ENCODE measurements at regions not wholly inside any gene's neighbourhood (a gene's known extent, or its start where the extent isn't known, plus 50 kb on each side); places are given as distances from the start of the nearest gene placed in this dataset.

DNA sequence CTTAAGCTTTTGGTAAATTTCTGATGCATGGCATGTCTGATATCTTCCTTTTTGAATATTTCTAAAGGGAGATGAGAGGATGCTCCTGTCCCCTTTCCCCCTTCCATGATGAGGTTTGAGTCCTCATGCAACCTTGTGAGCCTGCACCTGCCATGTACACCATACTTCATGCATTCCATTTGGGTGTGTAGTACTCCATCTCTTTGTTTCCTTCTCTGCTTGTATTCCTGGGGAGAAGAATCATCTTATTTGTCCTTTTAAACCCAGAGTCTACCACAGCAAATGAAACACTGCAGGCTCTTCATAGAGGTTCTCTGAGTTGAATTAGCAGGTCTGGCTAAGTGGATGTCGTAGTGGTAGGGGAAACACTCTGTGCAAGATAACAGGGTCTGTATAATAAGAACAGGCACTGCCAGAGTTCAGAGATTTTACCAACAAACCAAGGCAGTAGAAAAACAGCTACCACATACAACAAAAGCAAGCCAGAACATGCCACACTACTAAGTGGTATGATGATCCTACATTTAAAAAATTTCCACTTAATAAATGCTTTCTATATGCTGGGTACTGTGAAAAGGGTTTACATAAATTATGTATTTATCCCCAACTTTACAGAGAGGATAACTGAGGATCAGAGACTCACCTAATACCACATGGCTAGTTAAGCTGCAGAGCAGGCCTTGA lies 439.8 kb upstream of the GRIA1 start:
- no peaks in the 10 kb centered on the region for H3K36me3 ChIP-seq
- no peaks in the 10 kb centered on the region for H3K9me3 ChIP-seq
- no peak overlapping the region for H3K27ac ChIP-seq
- no peaks in the 10 kb centered on the region for H3K27me3 ChIP-seq
- no peak overlapping the region for H3K4me3 ChIP-seq
- 54% methylated on average over 1 of the region's 1 CpG for WGBS
- DNase-seq (ENCODE audit: low spot score in 2 of 2) = no peak
- H3K4me1 ChIP-seq = no peaks in the 10 kb centered on the region
- TF ChIP-seq POLR2AphosphoS5 (IDR thresholded peaks at IDR 0.05) = no peak
- TF ChIP-seq EP300 (IDR thresholded peaks at IDR 0.05) = no peak
- TF ChIP-seq POLR2A (IDR thresholded peaks at IDR 0.05) = no peak
- TF ChIP-seq, protein P1, sequence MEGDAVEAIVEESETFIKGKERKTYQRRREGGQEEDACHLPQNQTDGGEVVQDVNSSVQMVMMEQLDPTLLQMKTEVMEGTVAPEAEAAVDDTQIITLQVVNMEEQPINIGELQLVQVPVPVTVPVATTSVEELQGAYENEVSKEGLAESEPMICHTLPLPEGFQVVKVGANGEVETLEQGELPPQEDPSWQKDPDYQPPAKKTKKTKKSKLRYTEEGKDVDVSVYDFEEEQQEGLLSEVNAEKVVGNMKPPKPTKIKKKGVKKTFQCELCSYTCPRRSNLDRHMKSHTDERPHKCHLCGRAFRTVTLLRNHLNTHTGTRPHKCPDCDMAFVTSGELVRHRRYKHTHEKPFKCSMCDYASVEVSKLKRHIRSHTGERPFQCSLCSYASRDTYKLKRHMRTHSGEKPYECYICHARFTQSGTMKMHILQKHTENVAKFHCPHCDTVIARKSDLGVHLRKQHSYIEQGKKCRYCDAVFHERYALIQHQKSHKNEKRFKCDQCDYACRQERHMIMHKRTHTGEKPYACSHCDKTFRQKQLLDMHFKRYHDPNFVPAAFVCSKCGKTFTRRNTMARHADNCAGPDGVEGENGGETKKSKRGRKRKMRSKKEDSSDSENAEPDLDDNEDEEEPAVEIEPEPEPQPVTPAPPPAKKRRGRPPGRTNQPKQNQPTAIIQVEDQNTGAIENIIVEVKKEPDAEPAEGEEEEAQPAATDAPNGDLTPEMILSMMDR (IDR thresholded peaks at IDR 0.05) = no peak

- H3K4me1 ChIP-seq = no peaks in the 10 kb centered on the region
- TF ChIP-seq POLR2AphosphoS5 (IDR thresholded peaks at IDR 0.05) (no peak), POLR2A (IDR thresholded peaks at IDR 0.05) (no peak), EP300 (IDR thresholded peaks at IDR 0.05) (no peak)
- TF ChIP-seq, protein P1 (IDR thresholded peaks at IDR 0.05) = no peak
- H3K36me3 ChIP-seq = no peaks in the 10 kb centered on the region
- no peak overlapping the region for H3K27ac ChIP-seq
- no peaks in the 10 kb centered on the region for H3K9me3 ChIP-seq
- H3K27me3 ChIP-seq = no peaks in the 10 kb centered on the region
- DNase-seq (ENCODE audit: low spot score in 2 of 2) = no peak
- no peak overlapping the region for H3K4me3 ChIP-seq
Observed at GRCh38 chr5:153066281-153066680, 424.2 kb upstream of the GRIA1 start.

DNA sequence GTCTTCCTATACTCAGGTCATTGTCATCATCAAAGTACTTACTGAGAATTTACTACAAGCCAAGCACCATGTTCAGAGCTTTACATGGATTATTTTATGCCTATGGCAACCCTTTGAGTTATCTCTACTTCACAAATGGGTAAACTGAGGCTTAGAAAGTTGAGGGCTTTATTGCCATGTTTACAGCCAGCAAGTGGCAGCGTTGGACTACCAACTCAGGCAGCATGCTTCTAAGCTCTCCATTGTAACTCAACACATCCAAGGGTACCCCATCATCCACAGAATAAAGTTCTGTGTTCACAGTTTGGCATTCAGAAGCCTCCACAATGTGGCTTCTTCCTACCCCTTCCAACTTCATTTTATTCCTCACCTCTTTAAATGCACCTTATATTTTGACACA lies 422.6 kb upstream of the GRIA1 start:
- no peaks in the 10 kb centered on the region for H3K36me3 ChIP-seq
- no peak overlapping the region for H3K27ac ChIP-seq
- no peaks in the 10 kb centered on the region for H3K4me1 ChIP-seq
- H3K4me3 ChIP-seq = no peak overlapping the region
- TF ChIP-seq POLR2A (IDR thresholded peaks at IDR 0.05) (no peak), POLR2AphosphoS5 (IDR thresholded peaks at IDR 0.05) (no peak), EP300 (IDR thresholded peaks at IDR 0.05) (no peak)
- TF ChIP-seq, protein P1 (IDR thresholded peaks at IDR 0.05) = no peak
- WGBS = 100% methylated on average over 1 of the region's 1 CpG
- H3K27me3 ChIP-seq = no peaks in the 10 kb centered on the region
- DNase-seq (ENCODE audit: low spot score in 2 of 2) = no peak
- no peaks in the 10 kb centered on the region for H3K9me3 ChIP-seq

DNA sequence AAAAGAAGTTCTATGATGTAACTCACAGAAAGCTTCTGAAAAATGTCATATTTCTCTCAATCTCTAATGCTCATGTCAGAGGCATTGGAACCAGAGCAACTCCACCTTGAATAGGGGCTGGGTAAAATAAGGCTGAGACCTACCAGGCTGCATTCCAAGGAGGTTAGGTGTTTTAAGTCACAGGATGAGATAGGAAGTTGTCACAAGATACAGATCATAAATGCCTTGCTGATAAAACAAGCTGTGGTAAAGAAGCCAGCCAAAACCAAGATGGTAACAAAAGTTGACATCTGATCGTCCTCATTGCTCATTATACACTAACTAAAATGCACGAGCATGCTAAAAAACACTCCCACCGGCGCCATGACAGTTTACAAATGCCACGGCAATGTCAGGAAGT lies 411.1 kb upstream of the GRIA1 start:
- Histone ChIP-seq H3K27ac (no peak overlapping the region), H3K27me3 (no peaks in the 10 kb centered on the region), H3K9me3 (no peaks in the 10 kb centered on the region), H3K36me3 (no peaks in the 10 kb centered on the region), H3K4me1 (no peaks in the 10 kb centered on the region), H3K4me3 (no peak overlapping the region)
- DNase-seq (ENCODE audit: low spot score in 2 of 2) = no peak
- 77% methylated on average over 5 of the region's 5 CpGs for WGBS
- TF ChIP-seq, protein P1 (IDR thresholded peaks at IDR 0.05) = no peak
- TF ChIP-seq POLR2A (IDR thresholded peaks at IDR 0.05) (no peak), EP300 (IDR thresholded peaks at IDR 0.05) (no peak), POLR2AphosphoS5 (IDR thresholded peaks at IDR 0.05) (no peak)

GRCh38 chr5:153080940-153081339 lies 409.5 kb upstream of the GRIA1 start:
- H3K27me3 ChIP-seq = no peaks in the 10 kb centered on the region
- no peaks in the 10 kb centered on the region for H3K4me1 ChIP-seq
- no peak for DNase-seq (ENCODE audit: low spot score in 2 of 2)

More at GRCh38 chr5:153080940-153081339, 409.5 kb upstream of the GRIA1 start:
- H3K9me3 ChIP-seq = no peaks in the 10 kb centered on the region
- no peak overlapping the region for H3K4me3 ChIP-seq
- no peaks in the 10 kb centered on the region for H3K36me3 ChIP-seq
- WGBS = 76% methylated on average over 6 of the region's 6 CpGs
- H3K27ac ChIP-seq = no peak overlapping the region
- TF ChIP-seq, protein P1 (IDR thresholded peaks at IDR 0.05) = no peak
- TF ChIP-seq POLR2A (IDR thresholded peaks at IDR 0.05) = no peak
- TF ChIP-seq POLR2AphosphoS5 (IDR thresholded peaks at IDR 0.05) = no peak
- no peak for TF ChIP-seq EP300 (IDR thresholded peaks at IDR 0.05)
